ENCODE measurements at regions not wholly inside any gene's neighbourhood (a gene's known extent, or its start where the extent isn't known, plus 50 kb on each side); places are given as distances from the start of the nearest gene placed in this dataset.

- Histone ChIP-seq H3K9me3 (no peaks in the 10 kb centered on the region), H3K36me3 (replicated peaks in 1 of 2; ENCODE audit: control insufficient read depth in 1 of 2, insufficient read depth in 2 of 2, low read length in 1 of 2) (no peaks in the 10 kb centered on the region), H3K9me2 (no peaks in the 10 kb centered on the region), H3F3A (replicated peaks; ENCODE audit: insufficient read depth) (peaks cover 2% of the 10 kb centered on the region), H3K4me2 (no peak overlapping the region), H3K4me3 (ENCODE audit: low read depth in 2 of 2, low read length in 1 of 2) (no peak overlapping the region), H3K79me2 (ENCODE audit: insufficient read depth) (no peaks in the 10 kb centered on the region), H3K27me3 (ENCODE audit: insufficient read depth) (no peaks in the 10 kb centered on the region), H3K27ac (ENCODE audit: low read depth in 2 of 2, low read length in 1 of 2) (no peak overlapping the region), H3K4me1 (ENCODE audit: control insufficient read depth in 1 of 2, insufficient read depth in 2 of 2, low read depth in 1 of 2, low read length in 1 of 2) (peaks cover 0 to 3% of the 10 kb centered on the region in 2 experiments; a peak in 2 of 4 replicates), H2AFZ (ENCODE audit: low read depth) (no peak overlapping the region), H4K20me1 (ENCODE audit: insufficient read depth) (no peaks in the 10 kb centered on the region), H3K9ac (no peak overlapping the region)
- no peak for DNase-seq
- no peak for TF ChIP-seq SIN3A (IDR thresholded peaks at IDR 0.05; ENCODE audit: borderline replicate concordance, low read depth, low read length)
- no peak for TF ChIP-seq JUND (IDR thresholded peaks at IDR 0.05)
- TF ChIP-seq CTCF (IDR thresholded peaks at IDR 0.05) = no peak
- TF ChIP-seq CHD2 (IDR thresholded peaks at IDR 0.05; ENCODE audit: low read length, partially characterized antibody) = no peak
- no peak for TF ChIP-seq GABPA (IDR thresholded peaks at IDR 0.05; ENCODE audit: low read depth)
- TF ChIP-seq ZBTB33 (IDR thresholded peaks at IDR 0.05; ENCODE audit: borderline replicate concordance, low read depth) = no peak
- TF ChIP-seq EP300 (IDR thresholded peaks at IDR 0.05; ENCODE audit: borderline replicate concordance in 1 of 2, low read depth in 1 of 2, low read length in 1 of 2) = no peak
- no peak for TF ChIP-seq PBX3 (IDR thresholded peaks at IDR 0.05)
- WGBS (ENCODE audit: low lambda C conversion rate) = 85% methylated on average over 3 of the region's 3 CpGs
- ChIA-PET POLR2A (no interaction called here), CTCF (no interaction called here)
Measured at GRCh38 chr7:41420421-41420820, 282.5 kb downstream of the INHBA start.

- no peaks in the 10 kb centered on the region for H3K79me2 ChIP-seq (ENCODE audit: insufficient read depth)
- H3K4me2 ChIP-seq = no peak overlapping the region
- no peaks in the 10 kb centered on the region for H3F3A ChIP-seq (replicated peaks; ENCODE audit: insufficient read depth)
- no peak overlapping the region for H3K9ac ChIP-seq
- H3K27me3 ChIP-seq (ENCODE audit: insufficient read depth) = no peaks in the 10 kb centered on the region
- 0 out of 2 replicates have a peak, but pooled peaks cover 4% of the 10 kb centered on the region for H3K9me3 ChIP-seq
- no peak overlapping the region for H3K4me3 ChIP-seq (ENCODE audit: low read depth in 2 of 2, low read length in 1 of 2)
- ChIA-PET POLR2A (no interaction called here), CTCF (no interaction called here)
- 60% methylated on average over 3 of the region's 3 CpGs for WGBS (ENCODE audit: low lambda C conversion rate)
- no peak overlapping the region for H3K27ac ChIP-seq (ENCODE audit: low read depth in 2 of 2, low read length in 1 of 2)
- no peaks in the 10 kb centered on the region for H4K20me1 ChIP-seq (ENCODE audit: insufficient read depth)
- H3K4me1 ChIP-seq (ENCODE audit: control insufficient read depth in 1 of 2, insufficient read depth in 2 of 2, low read depth in 1 of 2, low read length in 1 of 2) = no peaks in the 10 kb centered on the region; a peak in 2 of 4 replicates
- no peak for DNase-seq
- no peaks in the 10 kb centered on the region for H3K9me2 ChIP-seq
- H2AFZ ChIP-seq (ENCODE audit: low read depth) = no peak overlapping the region
- H3K36me3 ChIP-seq (replicated peaks in 1 of 2; ENCODE audit: control insufficient read depth in 1 of 2, insufficient read depth in 2 of 2, low read length in 1 of 2) = no peaks in the 10 kb centered on the region
- TF ChIP-seq JUND (IDR thresholded peaks at IDR 0.05) (no peak), RCOR1 (IDR thresholded peaks at IDR 0.05; ENCODE audit: low read length) (no peak), ZBTB33 (IDR thresholded peaks at IDR 0.05; ENCODE audit: borderline replicate concordance, low read depth) (no peak), TCF12 (IDR thresholded peaks at IDR 0.05) (no peak), FOXM1 (IDR thresholded peaks at IDR 0.05; ENCODE audit: low read depth) (no peak), RXRA (IDR thresholded peaks at IDR 0.05; ENCODE audit: borderline replicate concordance, low read depth) (no peak), FOSL2 (IDR thresholded peaks at IDR 0.05; ENCODE audit: borderline replicate concordance, low read depth) (no peak), FOXJ3 (CRISPR knock-in tag; IDR thresholded peaks at IDR 0.05) (no peak), GABPA (IDR thresholded peaks at IDR 0.05; ENCODE audit: low read depth) (no peak), EZH2phosphoT487 (IDR thresholded peaks at IDR 0.05; ENCODE audit: borderline replicate concordance, low read depth) (no peak), USF2 (IDR thresholded peaks at IDR 0.05; ENCODE audit: borderline replicate concordance, low read depth, low read length) (no peak), USF1 (IDR thresholded peaks at IDR 0.05; ENCODE audit: borderline replicate concordance, low read depth) (no peak), GATA2 (CRISPR knock-in tag; IDR thresholded peaks at IDR 0.05) (no peak), RFX5 (IDR thresholded peaks at IDR 0.05; ENCODE audit: low read length) (no peak)
Measured at GRCh38 chr7:41418337-41418736, 284.6 kb downstream of the INHBA start.

All from SK-N-SH (cell line).